Kidney (tissue), 13 donors: ENCODE measurements at regions not wholly inside any gene's neighbourhood (a gene's known extent, or its start where the extent isn't known, plus 50 kb on each side); places are given as distances from the start of the nearest gene placed in this dataset.

Experiments used
- DNase-seq, 5 donors: peaks; one replicate each; pipeline ENCODE4 v3.0.0-alpha.2; 2013 to 2020
- FAIRE-seq: peaks from 2 replicates; lab custom pipeline; 2012; peaks lifted over from hg19 to GRCh38; lab: Jason Lieb, UNC
- H3K27ac ChIP-seq, 2 donors: one replicate each; pipeline ENCODE4 v1.7.0; 2013; ENCODE audit warnings: low read depth in 2 of 2, low read length in 2 of 2, inconsistent platforms in 1 of 2
- H3K27me3 ChIP-seq: one replicate; pipeline ENCODE4 v1.7.1; 2013; ENCODE audit warnings: low read length, inconsistent platforms; ENCODE audit not compliant: control insufficient read depth, insufficient read depth
- H3K36me3 ChIP-seq, 3 donors: one replicate each; pipeline versions ENCODE4 v1.7.0 to v1.7.1; 2013; ENCODE audit warnings: low read length in 3 of 3, control low read depth in 1 of 3, inconsistent platforms in 1 of 3; ENCODE audit not compliant: insufficient read depth in 3 of 3, control insufficient read depth in 2 of 3
- H3K4me1 ChIP-seq, 3 donors: one replicate each; pipeline versions ENCODE4 v1.7.0 to v1.7.1; 2013; ENCODE audit warnings: low read length in 3 of 3, inconsistent platforms in 1 of 3, low read depth in 1 of 3; ENCODE audit not compliant: control insufficient read depth in 2 of 3, insufficient read depth in 2 of 3
- H3K4me3 ChIP-seq, 3 donors: one replicate each; pipeline versions ENCODE4 v1.7.0 to v1.8.1; 2013; ENCODE audit warnings: low read length in 3 of 3, control low read depth in 1 of 3, inconsistent platforms in 1 of 3
- H3K9ac ChIP-seq, 3 donors: one replicate each; pipeline versions ENCODE4 v1.7.0 to v1.7.1; 2013; ENCODE audit warnings: low read length in 3 of 3, control low read depth in 1 of 3, inconsistent platforms in 1 of 3
- H3K9me3 ChIP-seq, 3 donors: one replicate each; pipeline versions ENCODE4 v1.7.0 to v1.7.1; 2013; ENCODE audit warnings: low read length in 3 of 3, control low read depth in 1 of 3, inconsistent platforms in 1 of 3; ENCODE audit not compliant: control insufficient read depth in 2 of 3, insufficient read depth in 1 of 3
- intact Hi-C: fragments of 100-400 bp; cut with DNase I; formaldehyde crosslinking; loops from one replicate; pipeline ENCODE4 v1.11.1; 2022
- TF ChIP-seq, protein P1 (sequence below): IDR thresholded peaks from 3 replicates; pipeline ENCODE4 v1.5.1; 2012; ENCODE audit warnings: mild to moderate bottlenecking, moderate library complexity, borderline replicate concordance; ENCODE audit not compliant: insufficient read depth; ENCODE audit errors: extremely low read depth
- donor health status: control.
- donor health status: control.
- donor health status: control.
- donor health status: control.
- donor health status: control.
- donor health status: DM: yes; HTN: yes; CAD: no.
- donor health status: Normal renal cell carcinoma (clear cell type).

DNA sequence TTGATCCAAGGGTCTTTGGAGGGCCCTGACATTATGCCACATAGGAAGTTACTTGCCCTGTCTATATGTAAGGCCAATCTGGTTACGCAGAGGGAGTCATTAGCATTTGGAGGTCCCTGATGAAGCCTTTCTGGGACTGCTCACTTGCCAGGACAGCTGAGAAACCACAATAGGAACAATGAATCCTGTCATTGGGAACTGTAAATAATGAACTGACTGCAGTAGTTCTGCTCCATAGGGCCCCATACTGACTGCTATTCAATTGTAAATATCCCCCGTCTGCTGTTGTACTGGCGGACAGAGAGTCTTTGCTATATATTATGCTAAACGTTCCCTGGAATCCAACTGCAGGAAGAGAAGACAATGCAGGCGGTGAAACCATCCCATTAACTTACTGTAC is 149.4 kb upstream of the DCC start:
- no peak for FAIRE-seq

DNA sequence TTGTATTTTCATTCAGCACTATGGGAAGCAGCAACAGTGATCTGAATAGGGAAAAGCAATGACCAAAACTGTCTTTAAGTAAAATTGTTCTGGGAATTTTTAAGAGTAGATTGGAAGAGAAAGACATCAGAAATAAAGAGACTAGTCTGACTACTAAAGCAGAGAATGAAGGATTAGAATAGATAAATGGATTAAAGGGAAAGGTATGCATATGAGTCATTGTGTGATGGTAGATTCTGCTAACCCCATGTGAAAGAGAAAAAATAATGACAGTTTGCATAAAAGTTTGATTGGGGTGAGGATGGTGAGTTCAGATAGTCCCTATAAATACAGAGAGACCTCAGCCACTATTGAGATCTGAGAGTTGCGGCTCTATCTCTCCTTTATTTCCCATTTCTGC is 139.6 kb upstream of the DCC start:
- Histone ChIP-seq H3K9ac (no peak overlapping the region), H3K4me3 (no peak overlapping the region), H3K9me3 (no peaks in the 10 kb centered on the region), H3K27me3 (no peaks in the 10 kb centered on the region), H3K36me3 (no peaks in the 10 kb centered on the region), H3K27ac (no peak overlapping the region), H3K4me1 (no peaks in the 10 kb centered on the region)
- intact Hi-C loops, result no loop called here
- DNase-seq (no peak), FAIRE-seq (no peak)
- TF ChIP-seq, protein P1, sequence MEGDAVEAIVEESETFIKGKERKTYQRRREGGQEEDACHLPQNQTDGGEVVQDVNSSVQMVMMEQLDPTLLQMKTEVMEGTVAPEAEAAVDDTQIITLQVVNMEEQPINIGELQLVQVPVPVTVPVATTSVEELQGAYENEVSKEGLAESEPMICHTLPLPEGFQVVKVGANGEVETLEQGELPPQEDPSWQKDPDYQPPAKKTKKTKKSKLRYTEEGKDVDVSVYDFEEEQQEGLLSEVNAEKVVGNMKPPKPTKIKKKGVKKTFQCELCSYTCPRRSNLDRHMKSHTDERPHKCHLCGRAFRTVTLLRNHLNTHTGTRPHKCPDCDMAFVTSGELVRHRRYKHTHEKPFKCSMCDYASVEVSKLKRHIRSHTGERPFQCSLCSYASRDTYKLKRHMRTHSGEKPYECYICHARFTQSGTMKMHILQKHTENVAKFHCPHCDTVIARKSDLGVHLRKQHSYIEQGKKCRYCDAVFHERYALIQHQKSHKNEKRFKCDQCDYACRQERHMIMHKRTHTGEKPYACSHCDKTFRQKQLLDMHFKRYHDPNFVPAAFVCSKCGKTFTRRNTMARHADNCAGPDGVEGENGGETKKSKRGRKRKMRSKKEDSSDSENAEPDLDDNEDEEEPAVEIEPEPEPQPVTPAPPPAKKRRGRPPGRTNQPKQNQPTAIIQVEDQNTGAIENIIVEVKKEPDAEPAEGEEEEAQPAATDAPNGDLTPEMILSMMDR, result no peak

More for the DNA sequence above, 149.4 kb upstream of the DCC start:
- Histone ChIP-seq H3K9me3 (no peaks in the 10 kb centered on the region), H3K27ac (no peak overlapping the region), H3K4me3 (no peak overlapping the region), H3K9ac (no peak overlapping the region), H3K27me3 (no peaks in the 10 kb centered on the region), H3K36me3 (no peaks in the 10 kb centered on the region), H3K4me1 (no peaks in the 10 kb centered on the region)
- no peak for DNase-seq
- intact Hi-C loops, result loop anchor here (10.0 kb wide), 1 partner anchor 56 kb away; no protein-coding TSS in a partner anchor
- TF ChIP-seq, protein P1, result no peak

DNA sequence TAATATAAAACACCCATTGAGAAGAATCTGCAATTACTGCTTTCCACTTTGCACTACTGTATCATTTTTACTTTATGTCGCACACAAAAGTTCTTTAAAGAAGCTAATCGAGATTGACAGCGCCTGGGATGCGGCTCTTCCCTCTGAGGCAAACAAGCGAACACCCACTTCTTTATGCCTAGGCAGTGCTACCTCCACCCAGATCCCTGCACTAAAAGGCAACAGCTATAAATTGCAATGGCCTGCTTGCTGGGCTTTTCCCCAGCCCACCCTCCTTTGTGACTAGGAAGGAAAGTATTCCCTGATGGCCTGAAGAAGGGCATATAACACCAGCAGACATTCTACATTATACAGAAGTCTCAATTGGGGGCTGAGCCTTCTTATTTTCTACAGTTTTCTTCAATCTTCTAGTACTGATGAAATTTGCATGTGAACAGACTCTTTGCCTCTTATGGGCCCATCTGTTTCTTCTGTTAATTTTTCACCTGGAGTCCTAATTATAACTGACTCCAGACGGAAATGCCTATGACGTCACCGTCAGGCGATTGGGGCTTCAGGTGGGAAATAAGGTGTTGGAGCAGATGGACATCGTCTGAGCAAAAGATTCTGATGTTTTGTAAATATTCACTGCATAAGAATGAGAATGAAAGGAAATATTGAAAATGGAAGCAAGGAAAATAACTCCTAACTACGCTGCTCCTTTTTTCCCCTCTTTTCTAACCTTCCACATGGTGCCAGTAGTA is 138.9 kb upstream of the DCC start:
- Histone ChIP-seq H3K4me3 (no peak overlapping the region), H3K4me1 (no peaks in the 10 kb centered on the region), H3K27me3 (no peaks in the 10 kb centered on the region), H3K27ac (no peak overlapping the region), H3K9me3 (no peaks in the 10 kb centered on the region), H3K9ac (no peak overlapping the region), H3K36me3 (no peaks in the 10 kb centered on the region)
- DNase-seq (no peak), FAIRE-seq (no peak)
- intact Hi-C loops, result no loop called here
- TF ChIP-seq, protein P1, result no peak
